ENCODE measurements at regions not wholly inside any gene's neighbourhood (a gene's known extent, or its start where the extent isn't known, plus 50 kb on each side); places are given as distances from the start of the nearest gene placed in this dataset.

- no peaks in the 10 kb centered on the region for H3K27me3 ChIP-seq (ENCODE audit: control insufficient read depth, insufficient read depth, low read length)
- TF ChIP-seq CTCF (IDR thresholded peaks at IDR 0.05; ENCODE audit: insufficient read depth, low read length, poor library complexity, severe bottlenecking), result no peak
- H3K36me3 ChIP-seq (ENCODE audit: control insufficient read depth, insufficient read depth, low read length), result no peaks in the 10 kb centered on the region
- no peak overlapping the region for H3K4me3 ChIP-seq (ENCODE audit: low read depth, low read length)
- no peak for DNase-seq (ENCODE audit: low read depth)
Measured at GRCh38 chr7:106595922-106596321, 65.0 kb downstream of the CCDC71L start.

- TF ChIP-seq CTCF (IDR thresholded peaks at IDR 0.05; ENCODE audit: insufficient read depth, low read length, poor library complexity, severe bottlenecking), result no peak
- no peak for DNase-seq (ENCODE audit: low read depth)
- Histone ChIP-seq H3K4me3 (ENCODE audit: low read depth, low read length) (no peak overlapping the region), H3K36me3 (ENCODE audit: control insufficient read depth, insufficient read depth, low read length) (no peaks in the 10 kb centered on the region), H3K27me3 (ENCODE audit: control insufficient read depth, insufficient read depth, low read length) (no peaks in the 10 kb centered on the region)
Measured at GRCh38 chr7:106593028-106593417, 67.9 kb downstream of the CCDC71L start.

GRCh38 chr7:106592282-106593027 is 68.5 kb downstream of the CCDC71L start:
- Histone ChIP-seq H3K36me3 (ENCODE audit: control insufficient read depth, insufficient read depth, low read length) (no peaks in the 10 kb centered on the region), H3K27me3 (ENCODE audit: control insufficient read depth, insufficient read depth, low read length) (no peaks in the 10 kb centered on the region), H3K4me3 (ENCODE audit: low read depth, low read length) (no peak overlapping the region)
- no peak for TF ChIP-seq CTCF (IDR thresholded peaks at IDR 0.05; ENCODE audit: insufficient read depth, low read length, poor library complexity, severe bottlenecking)
- no peak for DNase-seq (ENCODE audit: low read depth)

- no peak for TF ChIP-seq CTCF (IDR thresholded peaks at IDR 0.05; ENCODE audit: insufficient read depth, low read length, poor library complexity, severe bottlenecking)
- no peak for DNase-seq (ENCODE audit: low read depth)
Measured at GRCh38 chr7:106591146-106591545, 69.8 kb downstream of the CCDC71L start.

GRCh38 chr7:106590209-106590816 is 70.6 kb downstream of the CCDC71L start:
- TF ChIP-seq CTCF (IDR thresholded peaks at IDR 0.05; ENCODE audit: insufficient read depth, low read length, poor library complexity, severe bottlenecking), result no peak
- Histone ChIP-seq H3K4me3 (ENCODE audit: low read depth, low read length) (no peak overlapping the region), H3K27me3 (ENCODE audit: control insufficient read depth, insufficient read depth, low read length) (no peaks in the 10 kb centered on the region), H3K36me3 (ENCODE audit: control insufficient read depth, insufficient read depth, low read length) (no peaks in the 10 kb centered on the region)
- DNase-seq (ENCODE audit: low read depth), result no peak

More at GRCh38 chr7:106591146-106591545, 69.8 kb downstream of the CCDC71L start:
- Histone ChIP-seq H3K36me3 (ENCODE audit: control insufficient read depth, insufficient read depth, low read length) (no peaks in the 10 kb centered on the region), H3K27me3 (ENCODE audit: control insufficient read depth, insufficient read depth, low read length) (no peaks in the 10 kb centered on the region), H3K4me3 (ENCODE audit: low read depth, low read length) (no peak overlapping the region)

Data from kidney epithelial cell (primary cell).